OCI-LY3 (cell line): ENCODE measurements at regions not wholly inside any gene's neighbourhood (a gene's known extent, or its start where the extent isn't known, plus 50 kb on each side); places are given as distances from the start of the nearest gene placed in this dataset.

Experiments used
- H2AFZ ChIP-seq: fragments of 200-600, 300-600 bp; shearing (Covaris generic); 2 replicates; pipeline ENCODE4 v1.6.0; 2014; ENCODE audit warnings: antibody characterized with exemption, low read depth, low read length
- H3K27ac ChIP-seq: fragments of 200-600, 300-600 bp; sonication (generic); 2 replicates; pipeline ENCODE4 v1.5.1; 2014; ENCODE audit warnings: mild to moderate bottlenecking, low read length, moderate library complexity, mixed read lengths
- H3K27me3 ChIP-seq: fragments of 200-600, 300-600 bp; sonication (generic); 2 replicates; pipeline ENCODE4 v1.6.1; 2014; ENCODE audit warnings: low read depth, low read length, mixed read lengths
- H3K36me3 ChIP-seq: fragments of 200-600, 300-600 bp; sonication (generic); replicated peaks from 2 replicates; pipeline ENCODE3; 2014; ENCODE audit warnings: low read depth, low read length, mixed read lengths
- H3K4me1 ChIP-seq: fragments of 300-600, 200-600 bp; sonication (generic); 2 replicates; pipeline ENCODE4 v1.6.1; 2014; ENCODE audit warnings: low read length, mixed read lengths
- H3K4me2 ChIP-seq: fragments of 200-600, 300-600 bp; sonication (generic); 2 replicates; pipeline ENCODE4 v1.6.1; 2014; ENCODE audit warnings: low read length, mixed read lengths
- H3K4me3 ChIP-seq: fragments of 300-600, 200-600 bp; sonication (generic); 2 replicates; pipeline ENCODE4 v1.5.1; 2014; ENCODE audit warnings: antibody characterized with exemption, mild to moderate bottlenecking, low read length, moderate library complexity
- H3K79me2 ChIP-seq: fragments of 300-600, 200-600 bp; shearing (Covaris generic); 2 replicates; pipeline ENCODE4 v1.6.1; 2014; ENCODE audit warnings: mild to moderate bottlenecking, low read length, mixed read lengths
- H3K9ac ChIP-seq: fragments of 300-600, 200-600 bp; shearing (Covaris generic); 2 replicates; pipeline ENCODE4 v1.6.0; 2014; ENCODE audit warnings: mild to moderate bottlenecking, low read length, moderate library complexity
- H3K9me3 ChIP-seq: fragments of 200-600, 300-600 bp; shearing (Covaris generic); 2 replicates; pipeline ENCODE4 v1.6.1; 2014; ENCODE audit warnings: low read length, mixed read lengths; ENCODE audit not compliant: insufficient read depth
- H4K20me1 ChIP-seq: fragments of 200-600, 300-600 bp; sonication (generic); 2 replicates; pipeline ENCODE4 v1.6.1; 2016; ENCODE audit warnings: low read length, mixed read lengths; ENCODE audit not compliant: insufficient read depth
- CTCF ChIP-seq: fragments of 200-600, 300-600 bp; sonication (generic); IDR thresholded peaks from 2 replicates; pipeline ENCODE4 v1.5.1; 2014; ENCODE audit warnings: antibody characterized with exemption, low read length, low read depth
- EZH2phosphoT487 ChIP-seq: fragments of 200-600 bp; shearing (Covaris generic); IDR thresholded peaks from 2 replicates; pipeline ENCODE4 v1.6.1; 2018; ENCODE audit warnings: antibody characterized with exemption, mixed run types, low read depth

GRCh38 chr3:189576486-189576885 is 54.7 kb upstream of the TP63 start:
- Histone ChIP-seq H3K9ac (no peak overlapping the region), H3K4me3 (no peak overlapping the region), H3K27ac (no peak overlapping the region), H3K27me3 (no peaks in the 10 kb centered on the region), H3K4me1 (peaks cover 43% of the 10 kb centered on the region), H4K20me1 (no peaks in the 10 kb centered on the region), H3K4me2 (no peak overlapping the region), H3K79me2 (no peaks in the 10 kb centered on the region), H3K36me3 (no peaks in the 10 kb centered on the region), H3K9me3 (no peaks in the 10 kb centered on the region), H2AFZ (no peak overlapping the region)
- TF ChIP-seq CTCF = no peak
- TF ChIP-seq EZH2phosphoT487 = no peak

GRCh38 chr3:189577050-189577951 is 53.9 kb upstream of the TP63 start:
- Histone ChIP-seq H3K36me3 (no peaks in the 10 kb centered on the region), H3K4me3 (no peak overlapping the region), H4K20me1 (no peaks in the 10 kb centered on the region), H3K27ac (no peak overlapping the region), H3K9ac (no peak overlapping the region), H3K4me2 (peak overlapping the region; percentile 6; the same call in 1 of the 2 replicates), H3K27me3 (no peaks in the 10 kb centered on the region), H3K4me1 (peaks cover 35% of the 10 kb centered on the region), H2AFZ (0 out of 2 replicates have a peak overlapping the region, but pooled peaks have one; percentile 7), H3K9me3 (no peaks in the 10 kb centered on the region), H3K79me2 (no peaks in the 10 kb centered on the region)
- no peak for TF ChIP-seq CTCF
- no peak for TF ChIP-seq EZH2phosphoT487

GRCh38 chr3:189580190-189580589 is 51.0 kb upstream of the TP63 start:
- H3K79me2 ChIP-seq = no peaks in the 10 kb centered on the region
- H3K9ac ChIP-seq = no peak overlapping the region
- H3K27ac ChIP-seq = no peak overlapping the region
- H3K4me3 ChIP-seq = no peak overlapping the region
- H3K4me1 ChIP-seq = peaks cover 16% of the 10 kb centered on the region
- no peak overlapping the region for H2AFZ ChIP-seq
- no peaks in the 10 kb centered on the region for H3K36me3 ChIP-seq
- no peaks in the 10 kb centered on the region for H3K9me3 ChIP-seq
- TF ChIP-seq EZH2phosphoT487 = no peak
- no peak for TF ChIP-seq CTCF
- H3K27me3 ChIP-seq = no peaks in the 10 kb centered on the region
- no peak overlapping the region for H3K4me2 ChIP-seq
- no peaks in the 10 kb centered on the region for H4K20me1 ChIP-seq
